ENCODE measurements at regions not wholly inside any gene's neighbourhood (a gene's known extent, or its start where the extent isn't known, plus 50 kb on each side); places are given as distances from the start of the nearest gene placed in this dataset.

DNA sequence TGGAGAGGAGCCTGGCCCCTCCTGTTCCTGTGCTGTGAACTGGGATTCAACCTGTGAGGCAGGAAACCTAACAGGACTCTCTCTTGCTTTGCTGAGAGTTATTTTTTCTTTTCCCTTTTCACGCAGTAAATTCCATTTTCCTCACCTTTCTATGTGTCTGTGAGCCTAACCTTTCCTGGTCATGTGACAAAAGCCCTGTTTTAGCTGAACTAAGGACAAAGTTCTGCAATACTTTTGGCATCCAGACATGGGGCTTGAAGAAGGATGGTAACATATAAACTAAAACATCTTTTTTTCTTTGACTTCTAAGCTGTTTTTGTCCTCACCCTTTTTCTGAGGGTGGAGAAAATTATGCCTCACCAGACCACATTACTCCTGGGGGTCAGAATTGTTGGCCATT is 368.5 kb downstream of the HTR1B start:
- no peak for TF ChIP-seq POLR2AphosphoS5 (IDR thresholded peaks at IDR 0.05; ENCODE audit: low read depth, low read length)
- no peak for TF ChIP-seq TAF1 (IDR thresholded peaks at IDR 0.05; ENCODE audit: borderline replicate concordance, insufficient read depth, low read length)
- TF ChIP-seq, protein P1, sequence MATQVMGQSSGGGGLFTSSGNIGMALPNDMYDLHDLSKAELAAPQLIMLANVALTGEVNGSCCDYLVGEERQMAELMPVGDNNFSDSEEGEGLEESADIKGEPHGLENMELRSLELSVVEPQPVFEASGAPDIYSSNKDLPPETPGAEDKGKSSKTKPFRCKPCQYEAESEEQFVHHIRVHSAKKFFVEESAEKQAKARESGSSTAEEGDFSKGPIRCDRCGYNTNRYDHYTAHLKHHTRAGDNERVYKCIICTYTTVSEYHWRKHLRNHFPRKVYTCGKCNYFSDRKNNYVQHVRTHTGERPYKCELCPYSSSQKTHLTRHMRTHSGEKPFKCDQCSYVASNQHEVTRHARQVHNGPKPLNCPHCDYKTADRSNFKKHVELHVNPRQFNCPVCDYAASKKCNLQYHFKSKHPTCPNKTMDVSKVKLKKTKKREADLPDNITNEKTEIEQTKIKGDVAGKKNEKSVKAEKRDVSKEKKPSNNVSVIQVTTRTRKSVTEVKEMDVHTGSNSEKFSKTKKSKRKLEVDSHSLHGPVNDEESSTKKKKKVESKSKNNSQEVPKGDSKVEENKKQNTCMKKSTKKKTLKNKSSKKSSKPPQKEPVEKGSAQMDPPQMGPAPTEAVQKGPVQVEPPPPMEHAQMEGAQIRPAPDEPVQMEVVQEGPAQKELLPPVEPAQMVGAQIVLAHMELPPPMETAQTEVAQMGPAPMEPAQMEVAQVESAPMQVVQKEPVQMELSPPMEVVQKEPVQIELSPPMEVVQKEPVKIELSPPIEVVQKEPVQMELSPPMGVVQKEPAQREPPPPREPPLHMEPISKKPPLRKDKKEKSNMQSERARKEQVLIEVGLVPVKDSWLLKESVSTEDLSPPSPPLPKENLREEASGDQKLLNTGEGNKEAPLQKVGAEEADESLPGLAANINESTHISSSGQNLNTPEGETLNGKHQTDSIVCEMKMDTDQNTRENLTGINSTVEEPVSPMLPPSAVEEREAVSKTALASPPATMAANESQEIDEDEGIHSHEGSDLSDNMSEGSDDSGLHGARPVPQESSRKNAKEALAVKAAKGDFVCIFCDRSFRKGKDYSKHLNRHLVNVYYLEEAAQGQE (IDR thresholded peaks at IDR 0.05; ENCODE audit: insufficient read depth in 1 of 2, low read depth in 2 of 2, low read length in 2 of 2) = no peak

Measured in PFSK-1 (cell line).